GM11168 (cell line): ENCODE measurements at regions not wholly inside any gene's neighbourhood (a gene's known extent, or its start where the extent isn't known, plus 50 kb on each side); places are given as distances from the start of the nearest gene placed in this dataset.

Experiments used
- in situ Hi-C: fragments of 300-500 bp; cut with MboI; formaldehyde crosslinking; loops from one replicate; pipeline ENCODE4 v1.12.0; 2022; ENCODE audit warnings: low sequenced_read_pairs; ENCODE audit not compliant: unreplicated experiment

DNA sequence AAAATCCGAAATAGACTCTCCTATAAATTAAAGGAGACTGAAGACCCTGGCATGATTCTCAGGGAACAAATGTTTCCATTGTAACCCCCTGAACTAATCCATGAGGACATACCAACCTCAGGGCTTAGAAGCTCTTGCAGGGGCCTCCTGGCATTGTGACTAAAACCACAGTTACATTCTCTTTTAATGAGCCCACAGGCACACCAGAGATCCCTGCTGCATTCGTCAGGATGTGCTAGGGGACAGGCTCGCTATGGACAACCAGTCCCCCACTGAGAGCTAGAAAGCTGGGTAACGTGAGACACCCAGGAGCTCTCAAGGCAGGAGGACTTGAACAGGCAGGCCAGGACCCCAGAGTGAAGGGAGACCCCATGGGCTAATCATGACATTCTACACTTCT, 140.6 kb upstream of the TNRC6C start:
- in situ Hi-C loops, result no loop called here

DNA sequence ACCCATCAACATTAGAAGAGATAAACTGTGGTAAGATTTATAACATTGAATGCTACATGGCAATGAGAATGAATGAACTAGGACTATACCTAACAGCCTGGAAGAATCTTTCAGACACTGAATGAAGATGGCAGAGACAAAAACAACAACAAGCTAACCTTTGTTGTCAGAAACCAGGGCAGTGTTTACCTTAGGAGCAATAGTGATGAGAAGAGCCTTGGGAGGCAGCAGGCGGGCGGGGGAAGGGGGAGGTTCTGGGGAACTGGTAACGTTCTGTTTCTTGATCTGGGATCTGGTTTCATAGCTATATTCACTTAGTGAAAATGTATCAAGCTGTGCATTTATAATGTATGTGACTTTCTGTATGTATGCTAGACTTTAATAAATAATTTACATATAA, 139.0 kb upstream of the TNRC6C start:
- in situ Hi-C loops, result no loop called here

DNA sequence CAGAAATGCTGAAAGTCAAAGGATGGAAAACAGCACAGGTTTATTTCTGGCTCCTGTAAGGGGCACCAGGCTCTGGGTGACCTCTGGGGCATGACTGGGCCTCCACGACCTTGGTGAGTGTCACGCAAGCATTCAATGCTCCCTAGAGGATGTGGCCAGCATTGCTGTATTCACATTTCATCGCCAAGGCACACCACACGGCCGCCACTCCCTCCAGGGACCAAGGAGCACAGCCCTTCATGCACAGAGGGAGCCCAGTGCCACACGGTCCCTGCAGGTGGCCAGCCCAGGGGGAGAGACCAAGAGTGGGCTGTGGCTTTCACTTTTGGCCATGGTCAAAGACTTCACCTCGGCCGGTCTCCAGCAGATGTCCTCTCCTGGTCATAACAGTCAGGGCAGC, 137.4 kb upstream of the TNRC6C start:
- in situ Hi-C loops, result no loop called here

DNA sequence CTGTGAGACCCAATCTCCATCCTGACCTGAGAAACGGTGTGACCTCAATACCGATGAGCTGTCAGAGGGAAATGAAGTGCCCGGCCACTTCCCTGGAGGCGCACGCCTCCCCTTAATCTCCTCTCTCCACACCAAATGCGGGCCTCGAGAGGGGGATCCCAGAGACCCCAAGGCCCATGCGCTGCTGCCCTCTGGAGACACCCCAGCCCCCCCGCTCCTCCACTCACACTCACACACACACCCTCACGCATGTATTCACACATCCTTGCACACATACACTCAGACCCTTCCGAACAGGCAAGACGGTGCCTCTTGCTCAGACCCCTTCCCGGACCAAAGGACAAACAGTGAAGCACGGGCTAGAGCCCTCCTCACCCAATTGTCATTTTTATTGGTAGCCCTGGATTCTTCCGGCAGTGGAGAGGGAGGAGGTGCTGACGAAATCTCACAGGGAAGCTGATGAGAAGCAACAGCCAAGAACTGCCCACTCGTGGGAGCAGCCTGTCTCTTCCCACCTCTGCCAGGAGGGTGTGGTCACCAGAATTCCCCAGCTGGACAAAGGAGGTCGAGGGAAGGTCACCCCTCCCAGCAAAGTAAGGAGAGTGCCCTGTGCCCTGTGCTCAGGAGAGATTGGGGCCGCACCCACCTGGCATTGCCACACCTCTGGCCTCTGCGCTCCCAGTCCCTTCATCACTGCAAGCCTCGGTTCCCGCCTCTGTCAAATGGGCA, 136.0 kb upstream of the TNRC6C start:
- in situ Hi-C loops, result no loop called here

DNA sequence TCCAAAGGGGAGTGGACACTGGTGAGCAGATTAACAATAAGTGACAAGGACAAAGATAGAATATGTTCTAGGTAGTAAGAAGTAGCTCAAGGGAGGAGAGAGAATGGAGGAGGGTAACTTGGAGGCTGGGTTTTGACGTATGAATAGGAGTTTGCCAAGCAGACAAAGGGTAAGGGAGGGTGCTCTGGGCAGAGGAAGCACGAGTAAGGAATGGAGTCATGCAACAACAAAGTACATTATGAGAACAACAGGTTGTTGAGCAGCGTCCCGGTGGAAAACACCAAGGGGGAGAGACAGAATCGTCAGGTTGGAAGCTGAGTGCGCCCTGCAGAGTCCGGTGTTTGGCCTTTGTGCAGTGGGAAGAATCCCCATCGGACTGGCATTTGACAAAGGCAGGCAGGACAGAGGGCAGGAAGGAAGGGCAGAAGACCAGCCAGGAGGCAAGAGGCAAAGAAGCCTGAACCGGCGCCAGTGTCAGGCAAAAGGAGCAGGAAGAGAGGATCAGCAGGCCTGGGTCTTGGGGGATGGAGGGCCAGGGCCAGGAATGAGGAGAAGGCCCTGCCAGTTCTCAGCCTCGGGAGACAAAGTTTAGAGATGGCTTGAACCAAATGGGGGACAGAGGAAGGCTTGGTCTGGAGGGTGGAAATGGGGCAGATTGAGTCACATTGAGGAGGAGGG, 134.3 kb upstream of the TNRC6C start:
- in situ Hi-C loops, result no loop called here

DNA sequence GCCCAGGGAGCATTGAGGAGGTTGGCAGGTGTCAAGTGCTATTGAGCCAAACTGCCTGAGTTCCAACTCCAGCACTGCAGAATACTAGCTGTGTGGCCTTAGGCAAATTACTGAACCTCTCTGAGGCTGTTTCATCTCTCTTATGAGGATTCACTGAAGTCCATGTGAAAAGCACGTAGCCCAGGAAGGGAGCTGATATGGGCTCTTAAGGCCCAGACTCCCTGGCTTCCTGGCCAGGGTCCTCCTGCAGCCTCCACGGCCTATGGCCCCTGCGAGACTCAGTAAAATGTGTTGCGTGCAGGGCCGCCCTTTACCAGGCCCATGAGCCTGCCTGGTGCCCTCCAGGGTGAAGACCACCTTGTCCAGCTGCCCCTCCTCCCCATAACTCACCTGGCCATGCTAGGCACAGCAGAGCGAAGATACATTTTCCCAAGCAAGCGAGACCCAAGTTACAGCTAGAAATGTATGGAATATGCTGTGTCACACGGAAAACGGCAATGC, 133.7 kb upstream of the TNRC6C start:
- in situ Hi-C loops, result no loop called here

DNA sequence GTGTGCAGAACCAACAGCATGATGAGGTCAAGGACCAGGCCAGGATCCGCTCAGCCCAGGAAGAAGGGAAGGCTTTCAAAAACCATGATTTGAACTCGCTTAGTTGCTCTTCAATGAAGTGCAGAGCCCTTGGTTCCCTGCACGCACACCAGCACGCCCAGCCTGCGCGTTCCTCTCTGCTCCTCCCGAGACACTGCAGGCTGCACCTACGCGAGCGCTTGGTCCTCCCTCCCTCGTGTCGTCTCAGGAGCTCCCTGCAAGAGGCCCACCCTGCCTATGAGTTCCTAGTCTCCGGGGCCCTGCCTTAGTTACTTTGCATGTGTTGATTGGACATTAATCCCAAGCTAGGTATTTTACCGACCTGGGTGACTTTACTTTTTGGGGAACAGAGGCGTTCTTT, 132.9 kb upstream of the TNRC6C start:
- in situ Hi-C loops, result no loop called here

DNA sequence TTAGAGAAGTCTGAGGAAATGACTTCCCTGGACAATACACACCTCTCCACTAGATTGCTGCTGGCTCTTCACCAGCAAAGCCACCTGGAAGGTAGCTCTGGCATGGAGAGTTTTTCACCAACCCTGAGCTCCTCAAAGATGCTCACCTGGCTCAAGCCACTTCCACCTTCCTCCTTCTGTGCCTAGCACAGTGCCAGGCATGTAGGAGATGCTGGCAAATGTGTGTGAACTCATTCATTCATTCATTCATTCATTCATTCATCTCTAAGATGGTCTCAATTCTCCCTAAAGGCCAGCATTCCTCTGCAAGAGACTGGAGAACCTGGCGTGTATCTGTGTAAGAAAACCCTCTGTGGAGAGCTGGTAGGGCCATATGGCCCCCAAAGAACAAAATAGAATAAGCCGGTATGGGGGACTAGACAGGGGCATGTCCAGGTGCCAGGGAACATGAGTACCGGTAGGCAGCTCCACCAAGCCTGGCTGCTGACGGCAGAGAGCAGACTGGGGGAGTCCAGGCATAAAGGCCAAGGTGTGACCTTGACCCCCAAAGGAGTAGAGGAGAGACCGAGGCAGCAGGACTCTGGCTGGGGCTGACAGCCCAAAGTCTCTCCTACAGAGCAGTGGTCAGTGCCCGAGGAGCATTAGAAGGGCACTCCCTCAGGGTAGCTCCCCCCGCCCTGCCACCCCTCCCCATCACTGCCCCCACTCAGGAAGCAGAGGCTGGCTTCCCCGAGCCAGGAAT, 132.2 kb upstream of the TNRC6C start:
- in situ Hi-C loops, result no loop called here

DNA sequence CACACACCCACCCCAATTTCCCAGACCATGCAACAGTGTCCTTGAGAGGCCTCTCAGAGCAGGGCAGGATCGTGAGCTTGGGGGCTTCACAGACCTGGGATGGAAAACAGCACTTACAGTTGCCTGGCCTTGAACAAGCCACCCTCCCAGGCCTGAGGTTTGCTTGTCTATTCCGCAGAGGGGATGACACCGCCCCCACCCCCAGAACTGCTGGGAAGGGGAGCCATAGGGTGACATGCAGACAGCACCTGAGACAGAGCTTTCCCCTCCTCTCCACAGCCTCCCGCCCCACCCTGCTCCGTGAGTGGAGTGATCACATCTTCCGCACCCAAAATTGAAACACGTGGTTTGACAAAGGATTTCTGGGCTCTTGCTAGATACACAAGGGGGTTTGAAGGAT, 131.5 kb upstream of the TNRC6C start:
- in situ Hi-C loops, result no loop called here

DNA sequence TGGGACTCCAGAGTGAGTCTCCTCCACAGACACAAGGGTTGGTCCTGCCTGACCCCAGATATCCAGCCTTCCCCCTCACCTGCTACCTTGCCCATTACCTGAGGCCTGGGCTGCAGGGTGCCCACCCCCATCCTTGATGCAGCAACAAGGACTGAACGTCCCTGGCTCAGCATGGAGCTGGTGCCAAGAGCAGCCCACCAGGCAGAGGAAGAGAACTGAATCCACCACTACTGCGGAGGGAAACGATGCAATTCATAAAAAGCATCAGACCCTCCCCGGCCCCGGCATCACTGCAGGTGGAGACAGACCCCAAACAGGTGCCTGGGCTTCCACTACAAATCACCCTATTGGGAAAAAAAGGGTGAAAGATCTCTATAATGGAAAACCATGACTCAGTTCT, 131.0 kb upstream of the TNRC6C start:
- in situ Hi-C loops, result no loop called here

DNA sequence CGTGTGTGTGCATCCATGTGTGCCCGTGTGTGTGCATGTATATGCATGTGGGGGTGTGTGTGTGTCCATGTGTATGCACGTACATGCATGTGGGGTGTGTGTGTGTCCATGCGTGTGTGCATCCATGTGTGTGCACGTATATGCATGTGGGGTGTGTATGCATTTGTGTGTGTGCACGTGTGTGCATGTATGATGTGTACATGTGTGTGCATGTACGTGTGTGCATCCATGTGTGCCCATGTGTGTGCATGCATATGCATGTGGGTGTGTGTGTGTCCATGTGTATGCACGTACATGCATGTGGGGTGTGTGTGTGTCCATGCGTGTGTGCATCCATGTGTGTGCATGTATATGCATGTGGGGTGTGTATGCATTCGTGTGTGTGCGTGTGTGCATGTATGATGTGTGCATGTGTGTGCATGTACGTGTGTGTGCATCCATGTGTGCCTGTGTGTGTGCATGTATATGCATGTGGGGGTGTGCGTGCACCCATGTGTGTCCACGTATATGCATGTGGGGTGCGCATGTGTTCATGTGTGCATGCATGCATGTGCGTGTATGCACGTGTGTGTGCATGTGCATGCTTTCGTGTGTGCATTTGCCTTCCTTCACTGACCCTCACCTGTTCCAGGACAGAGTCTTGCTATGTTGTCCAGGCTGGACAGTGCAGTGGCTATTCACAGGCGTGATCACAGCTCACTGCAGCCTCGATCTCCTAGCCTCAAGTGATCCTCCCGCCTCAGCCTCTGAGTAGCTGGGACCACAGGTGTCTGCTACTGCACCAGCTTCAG, 129.6 kb upstream of the TNRC6C start:
- in situ Hi-C loops, result no loop called here

DNA sequence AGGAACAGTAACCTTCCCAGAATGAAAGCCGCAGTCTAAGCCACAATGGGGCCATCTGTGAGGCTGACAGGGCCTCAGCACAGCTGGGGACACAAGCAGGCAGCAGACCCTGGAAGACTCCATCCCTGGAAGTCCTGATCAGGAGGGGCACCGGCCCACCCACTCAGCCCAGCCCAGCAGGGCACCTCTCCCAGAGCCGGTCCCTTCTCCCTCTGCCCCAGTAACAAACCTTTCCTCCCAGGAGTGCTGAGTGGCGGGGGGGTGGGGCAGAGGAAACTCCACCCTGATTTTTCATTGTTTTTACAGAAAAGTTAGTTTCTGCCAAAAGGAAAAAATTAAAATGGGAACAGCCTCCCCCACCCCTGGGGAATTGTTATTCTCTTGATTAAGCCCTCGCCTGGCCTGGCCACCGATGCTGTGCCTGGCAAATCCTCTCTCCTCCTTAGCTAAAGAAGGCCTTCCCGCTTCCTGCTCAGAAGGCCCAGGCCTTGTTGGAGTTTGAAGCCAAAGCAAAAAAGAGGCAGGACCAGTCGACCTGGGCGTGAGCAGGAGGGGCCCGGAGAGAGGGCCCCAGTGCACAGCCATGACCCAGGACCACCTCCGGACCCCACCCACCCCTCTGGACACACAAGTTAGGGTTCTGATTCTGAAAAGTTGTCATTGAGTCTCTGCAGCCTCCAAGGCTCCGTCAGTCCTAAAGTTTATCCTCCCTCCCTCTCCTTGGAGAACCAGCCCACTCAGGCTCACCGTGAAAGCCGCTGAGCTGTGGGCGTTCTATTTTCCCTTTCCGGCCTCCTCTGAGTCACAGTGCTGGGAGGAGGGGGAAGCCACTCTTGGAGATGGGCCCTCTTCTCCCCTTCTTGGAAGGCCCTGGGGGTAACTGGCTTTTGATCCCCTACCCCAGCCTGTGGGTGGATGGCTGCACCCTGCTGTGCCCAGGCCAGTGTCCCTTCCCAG, 128.4 kb upstream of the TNRC6C start:
- in situ Hi-C loops, result no loop called here

DNA sequence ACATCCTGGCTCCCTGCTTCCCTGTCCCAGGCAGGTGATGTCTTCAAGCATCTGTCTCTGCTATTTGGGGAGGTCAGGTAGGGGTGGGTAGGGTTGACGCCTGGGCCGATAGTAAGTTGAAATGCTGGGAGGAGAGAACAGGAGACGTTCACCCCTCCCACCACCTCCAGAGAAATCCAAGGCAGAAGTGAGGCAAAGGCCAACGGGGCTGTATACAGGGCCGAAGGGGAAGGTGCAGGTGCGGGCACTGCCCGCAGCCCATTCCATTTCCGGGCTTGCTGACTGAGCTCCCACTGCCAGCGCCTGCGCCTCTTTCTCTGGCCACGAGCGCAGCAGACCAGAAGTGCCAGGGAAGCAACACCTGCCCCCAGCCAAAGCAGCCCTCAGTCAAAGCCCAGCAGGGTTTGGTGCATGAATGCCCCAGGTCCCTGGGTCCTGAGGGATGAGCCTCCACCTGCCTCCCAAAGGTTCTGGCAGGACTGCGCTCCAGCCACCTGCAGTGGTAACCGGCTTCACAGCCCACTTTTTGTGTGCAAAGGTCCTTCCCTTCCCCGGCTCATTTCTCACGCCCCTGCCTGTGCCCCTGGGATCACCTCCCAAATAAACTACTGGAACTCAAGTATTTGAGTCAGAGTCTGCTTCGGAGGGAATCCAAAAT, 127.6 kb upstream of the TNRC6C start:
- in situ Hi-C loops, result no loop called here

DNA sequence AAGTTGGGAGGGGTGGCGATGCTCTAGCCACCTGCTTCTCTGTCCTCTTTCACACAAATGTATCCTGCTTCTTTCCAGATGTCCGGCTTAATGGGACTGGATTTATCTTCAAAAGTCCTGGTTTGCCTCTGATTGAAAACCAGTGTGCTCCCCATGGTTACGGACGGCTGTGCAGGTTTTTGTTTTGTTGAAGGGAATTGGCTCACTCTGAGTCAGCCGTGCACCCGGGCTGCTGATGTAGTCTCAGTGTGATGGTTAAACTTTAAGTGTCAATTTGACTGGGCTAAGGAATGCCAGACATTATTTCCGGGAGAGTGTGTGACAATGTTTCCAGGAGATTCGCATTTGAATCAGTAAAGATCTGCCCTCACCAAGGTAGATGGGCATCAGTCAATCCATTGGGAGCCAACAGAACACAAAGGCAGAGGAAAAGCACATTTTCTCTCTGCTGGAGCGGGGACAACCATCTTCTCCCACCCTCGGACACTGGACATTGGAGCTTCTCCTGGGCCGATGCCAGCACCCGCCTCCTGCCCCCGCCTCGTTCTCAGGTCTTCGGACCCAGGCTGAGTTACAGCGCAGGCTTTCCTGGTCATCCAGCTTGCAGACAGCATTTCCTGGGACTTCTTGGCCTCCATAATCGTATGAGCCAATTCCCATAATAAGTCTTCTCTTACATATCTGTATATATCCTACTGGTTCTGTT, 126.9 kb upstream of the TNRC6C start:
- in situ Hi-C loops, result no loop called here

DNA sequence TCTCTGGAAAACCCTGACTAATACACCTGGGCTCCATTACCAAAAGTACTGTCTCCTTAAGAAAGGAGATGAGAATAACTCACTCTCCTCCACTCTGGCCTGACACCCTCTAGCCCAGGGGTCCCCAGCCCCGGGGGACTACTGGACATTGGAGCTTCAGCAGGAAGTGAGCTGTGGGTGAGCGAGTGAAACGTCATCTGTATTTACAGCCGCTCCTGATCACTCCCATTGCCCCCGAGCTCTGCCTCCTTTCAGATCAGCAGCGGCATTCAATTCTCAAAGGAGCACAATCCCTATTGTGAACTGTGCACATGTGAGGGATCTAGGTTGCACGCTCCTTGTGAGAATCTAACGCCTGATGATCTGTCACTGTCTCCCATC, 126.3 kb upstream of the TNRC6C start:
- in situ Hi-C loops, result no loop called here

DNA sequence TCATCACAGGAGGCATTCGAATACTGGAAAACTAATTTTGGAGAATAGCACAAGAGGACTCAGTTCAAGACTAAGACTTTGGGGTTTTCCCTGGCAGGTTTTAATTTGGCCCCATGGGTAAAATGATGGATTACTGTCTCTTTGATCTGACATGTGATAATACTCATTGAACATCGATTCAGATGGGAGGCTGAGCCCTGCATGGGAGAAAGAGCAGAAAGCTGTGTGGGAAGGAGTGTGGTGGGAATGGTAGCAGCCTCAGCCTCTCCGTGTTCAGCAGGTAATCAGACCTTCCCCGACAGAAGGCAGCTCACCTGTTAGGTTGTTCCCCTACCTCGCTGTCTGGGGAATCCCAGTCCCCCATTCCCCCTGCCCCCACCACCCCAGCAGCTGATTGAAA, 124.7 kb upstream of the TNRC6C start:
- in situ Hi-C loops, result no loop called here

DNA sequence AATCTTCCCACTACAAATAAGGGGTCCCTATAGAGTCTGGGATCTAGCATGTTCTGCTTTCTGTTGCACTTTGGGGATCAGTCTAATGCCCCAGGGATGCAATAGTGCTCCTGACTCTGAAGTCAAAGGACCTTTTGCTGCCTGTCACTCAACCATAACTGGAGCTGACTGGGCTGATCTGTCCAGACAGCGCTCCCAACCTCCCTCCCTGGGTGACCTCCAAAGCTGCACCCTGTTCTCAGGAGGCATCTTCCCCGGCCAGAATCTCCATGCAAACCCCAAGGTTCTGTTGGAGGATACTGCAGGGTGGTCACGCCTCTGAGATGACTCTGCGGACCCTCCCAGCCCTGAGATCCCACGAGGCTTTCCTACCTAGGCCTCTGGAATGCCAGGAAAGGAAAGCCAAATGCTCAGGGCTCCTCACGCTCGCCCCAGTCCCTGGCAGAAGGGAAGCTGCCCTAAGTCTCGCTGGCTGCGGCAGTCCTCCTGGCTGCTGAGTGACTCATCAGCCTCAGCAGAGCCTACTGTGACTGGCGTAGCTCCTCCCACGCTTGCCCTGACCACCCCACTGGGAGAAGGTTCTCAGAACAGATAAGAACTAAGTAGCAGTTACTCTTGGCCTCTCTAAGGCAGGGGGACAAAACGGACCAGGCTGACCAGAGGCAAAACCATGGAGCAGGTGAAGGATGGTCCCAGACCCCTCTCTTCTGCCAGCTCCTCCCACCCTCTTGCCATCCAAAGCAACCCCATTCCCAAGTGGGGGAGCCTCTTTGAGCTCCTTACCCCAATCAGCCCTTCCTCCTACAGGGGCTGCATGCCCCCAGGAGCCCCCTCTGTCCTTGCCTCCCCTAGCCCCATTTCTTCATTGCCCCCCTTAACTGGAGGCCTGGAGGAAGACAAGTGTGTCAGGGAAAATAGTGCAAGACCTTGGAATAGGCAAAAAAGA, 124.1 kb upstream of the TNRC6C start:
- in situ Hi-C loops, result no loop called here
